PC-9 (cell line): ENCODE measurements at regions not wholly inside any gene's neighbourhood (a gene's known extent, or its start where the extent isn't known, plus 50 kb on each side); places are given as distances from the start of the nearest gene placed in this dataset.

Experiments
- BruUV-seq: library from RNA; stranded (reverse); fragments of 400-500 nt; replicated peaks from 2 replicates; lab custom pipeline; 2021; lab: Mats Ljungman, UMichigan
- CTCF ChIA-PET: fragments of 300-600 bp; sonication (Branson Sonifier 250); formaldehyde crosslinking; loops from one replicate; lab custom pipeline; 2022; ENCODE audit warnings: antibody characterized with exemption; lab: Charles Lee
- POLR2A ChIA-PET: fragments of 300-600 bp; sonication (Branson Sonifier 250); formaldehyde crosslinking; loops from one replicate; lab custom pipeline; 2022; ENCODE audit warnings: antibody characterized with exemption; ENCODE audit not compliant: unreplicated experiment; lab: Charles Lee
- DNase-seq, 2 experiments: peaks; one replicate each; pipeline versions ENCODE4 v3.0.0 to v3.0.0-alpha.2; 2015 to 2022; ENCODE audit warnings: mixed read lengths in 1 of 2
- H2AFZ ChIP-seq: fragments of 200-600 bp; sonication (generic); 2 replicates; pipeline ENCODE4 v1.8.1; 2017; ENCODE audit warnings: antibody characterized with exemption
- H3F3A ChIP-seq: fragments of 200-600 bp; sonication (generic); 2 replicates; pipeline ENCODE4 v1.8.1; 2017; ENCODE audit warnings: antibody characterized with exemption, mild to moderate bottlenecking, low read depth; ENCODE audit not compliant: insufficient read depth
- H3K27ac ChIP-seq: fragments of 200-600 bp; sonication (generic); 2 replicates; pipeline ENCODE4 v1.6.1; 2016; ENCODE audit warnings: mixed run types
- H3K27me3 ChIP-seq: fragments of 200-600 bp; sonication (generic); 2 replicates; pipeline ENCODE4 v1.6.1; 2016; ENCODE audit warnings: low read depth, mixed run types; ENCODE audit not compliant: insufficient read depth
- H3K36me3 ChIP-seq: fragments of 200-600 bp; sonication (generic); 2 replicates; pipeline ENCODE4 v1.6.1; 2016; ENCODE audit warnings: low read depth, mixed run types
- H3K4me1 ChIP-seq: fragments of 200-600 bp; sonication (generic); replicated peaks from 2 replicates; pipeline ENCODE4 v1.6.1; 2016; ENCODE audit warnings: mixed run types; ENCODE audit not compliant: insufficient read depth
- H3K4me2 ChIP-seq: fragments of 200-600 bp; sonication (generic); 2 replicates; pipeline ENCODE4 v1.6.1; 2017; ENCODE audit warnings: mixed run types
- H3K4me3 ChIP-seq: fragments of 200-600 bp; sonication (generic); 2 replicates; pipeline ENCODE4 v1.6.1; 2016; ENCODE audit warnings: mixed run types
- H3K79me2 ChIP-seq: fragments of 200-600 bp; sonication (generic); 2 replicates; pipeline ENCODE4 v1.6.1; 2017; ENCODE audit warnings: low read depth, mixed run types
- H3K9me2 ChIP-seq: fragments of 200-600 bp; sonication (generic); 2 replicates; pipeline ENCODE4 v1.8.1; 2017; ENCODE audit warnings: mild to moderate bottlenecking; ENCODE audit not compliant: insufficient read depth
- H3K9me3 ChIP-seq: fragments of 200-600 bp; sonication (generic); 2 replicates; pipeline ENCODE4 v1.8.1; 2016; ENCODE audit warnings: low read depth; ENCODE audit not compliant: insufficient read depth
- H4K20me1 ChIP-seq: fragments of 200-600 bp; sonication (generic); 2 replicates; pipeline ENCODE4 v1.8.1; 2017; ENCODE audit not compliant: insufficient read depth
- CTCF ChIP-seq: fragments of 200-600 bp; sonication (generic); conservative IDR thresholded peaks from 2 replicates; pipeline ENCODE4 v1.6.1; 2017; ENCODE audit warnings: mixed run types, antibody characterized with exemption, mild to moderate bottlenecking, moderate library complexity
- EZH2 ChIP-seq: fragments of 200-600 bp; sonication (generic); IDR thresholded peaks from 2 replicates; pipeline ENCODE4 v1.8.0; 2017; ENCODE audit warnings: antibody characterized with exemption, low read depth
- intact Hi-C: fragments of 100-400 bp; cut with micrococcal nuclease; formaldehyde crosslinking; loops from one replicate; pipeline ENCODE4 v1.10.0; 2022; ENCODE audit not compliant: unreplicated experiment

- no peak overlapping the region for H3K4me2 ChIP-seq
- no peaks in the 10 kb centered on the region for H3K9me3 ChIP-seq
- no peaks in the 10 kb centered on the region for H3K79me2 ChIP-seq
- H3K4me3 ChIP-seq = no peak overlapping the region
- no peak overlapping the region for H3K27ac ChIP-seq
- ChIA-PET POLR2A (no interaction called here), CTCF (no interaction called here)
- peaks cover 28% of the 10 kb centered on the region; the same call in 1 of the 2 replicates for H3K27me3 ChIP-seq
- no peaks in the 10 kb centered on the region for H3K36me3 ChIP-seq
- TF ChIP-seq CTCF (no peak), EZH2 (no peak)
- H3K9me2 ChIP-seq = no peaks in the 10 kb centered on the region
- no peaks in the 10 kb centered on the region for H4K20me1 ChIP-seq
- H3F3A ChIP-seq = no peaks in the 10 kb centered on the region
- no TSS peak for BruUV-seq
- no peak overlapping the region for H2AFZ ChIP-seq
- DNase-seq = no peak
- intact Hi-C loops = no loop called here
- H3K4me1 ChIP-seq = no peaks in the 10 kb centered on the region
Measured at GRCh38 chr16:65665586-65665985, 543.7 kb upstream of the CDH11 start.

DNA sequence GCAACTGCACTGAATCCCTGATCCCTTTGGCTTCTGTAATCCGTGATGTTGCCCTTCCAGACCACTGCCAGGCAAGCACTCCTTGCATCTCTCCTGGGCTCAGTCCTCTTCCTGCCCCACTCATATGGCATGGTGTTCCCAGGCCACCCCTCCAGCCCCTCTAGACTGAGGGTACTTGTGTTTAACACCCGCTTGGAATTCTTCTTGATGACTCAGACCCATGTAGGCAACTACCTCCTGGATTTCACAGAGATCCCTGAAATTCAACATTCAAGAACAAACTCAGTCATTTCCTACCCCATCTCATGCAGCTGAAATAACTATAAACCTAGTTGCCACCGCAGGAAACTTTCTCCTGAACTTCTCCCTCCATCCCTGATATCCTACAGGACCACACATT, 541.9 kb upstream of the CDH11 start:
- intact Hi-C loops = no loop called here
- DNase-seq = no peak
- no TSS peak for BruUV-seq
- no peak overlapping the region for H3K27ac ChIP-seq
- H4K20me1 ChIP-seq = no peaks in the 10 kb centered on the region
- no peak overlapping the region for H3K4me3 ChIP-seq
- H3K4me2 ChIP-seq = no peak overlapping the region
- no peaks in the 10 kb centered on the region for H3K79me2 ChIP-seq
- H3K9me2 ChIP-seq = no peaks in the 10 kb centered on the region
- CTCF ChIA-PET = no interaction called here
- no peaks in the 10 kb centered on the region for H3K4me1 ChIP-seq
- H2AFZ ChIP-seq = no peak overlapping the region
- H3K9me3 ChIP-seq = no peaks in the 10 kb centered on the region
- H3F3A ChIP-seq = no peaks in the 10 kb centered on the region
- no peak for TF ChIP-seq CTCF
- TF ChIP-seq EZH2 = no peak
- POLR2A ChIA-PET = no interaction called here
- H3K36me3 ChIP-seq = no peaks in the 10 kb centered on the region
- peaks cover 28% of the 10 kb centered on the region; the same call in 1 of the 2 replicates for H3K27me3 ChIP-seq

DNA sequence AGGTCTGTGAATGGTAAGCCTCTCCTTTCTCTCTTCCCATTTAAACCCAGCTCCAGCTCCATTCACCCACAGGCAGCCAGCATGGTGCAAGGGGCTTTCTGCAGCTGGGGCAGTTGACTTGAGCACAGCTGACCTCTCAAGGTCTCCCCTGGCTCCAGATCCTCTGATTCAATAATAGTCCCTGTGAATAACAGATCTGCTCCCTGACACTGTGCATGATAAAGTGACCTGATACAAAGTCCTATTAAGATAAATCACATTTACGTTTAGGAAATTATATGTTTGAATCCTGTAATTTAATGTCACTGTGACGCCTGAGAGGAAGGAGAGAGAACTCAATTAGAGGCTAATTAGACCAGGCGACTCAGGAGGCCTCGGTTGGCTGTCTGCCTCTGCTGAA, 540.4 kb upstream of the CDH11 start:
- H3K9me2 ChIP-seq = no peaks in the 10 kb centered on the region
- ChIA-PET CTCF (no interaction called here), POLR2A (no interaction called here)
- H3K27ac ChIP-seq = no peak overlapping the region
- no TSS peak for BruUV-seq
- no peaks in the 10 kb centered on the region for H3F3A ChIP-seq
- H3K4me1 ChIP-seq = no peaks in the 10 kb centered on the region
- H3K9me3 ChIP-seq = no peaks in the 10 kb centered on the region
- intact Hi-C loops = no loop called here
- TF ChIP-seq CTCF (no peak), EZH2 (no peak)
- H3K36me3 ChIP-seq = no peaks in the 10 kb centered on the region
- H4K20me1 ChIP-seq = no peaks in the 10 kb centered on the region
- no peak overlapping the region for H3K4me3 ChIP-seq
- no peak overlapping the region for H2AFZ ChIP-seq
- H3K27me3 ChIP-seq = peaks cover 28% of the 10 kb centered on the region; the same call in 1 of the 2 replicates
- H3K79me2 ChIP-seq = no peaks in the 10 kb centered on the region
- no peak overlapping the region for H3K4me2 ChIP-seq
- no peak for DNase-seq
